ENCODE measurements at regions not wholly inside any gene's neighbourhood (a gene's known extent, or its start where the extent isn't known, plus 50 kb on each side); places are given as distances from the start of the nearest gene placed in this dataset.

- TF ChIP-seq SP1 (IDR thresholded peaks at IDR 0.05; ENCODE audit: low read depth) (no peak), CTCF (IDR thresholded peaks at IDR 0.05 in 2 of 3, conservative IDR thresholded peaks at IDR 0.05 in 1 of 3; ENCODE audit: borderline replicate concordance in 1 of 3, insufficient read depth in 1 of 3, low read depth in 2 of 3, low read length in 2 of 3) (no peak), EZH2 (IDR thresholded peaks at IDR 0.05) (no peak), ELF1 (IDR thresholded peaks at IDR 0.05; ENCODE audit: borderline replicate concordance, low read depth) (no peak), EZH2phosphoT487 (IDR thresholded peaks at IDR 0.05; ENCODE audit: borderline replicate concordance) (no peak), YY1 (IDR thresholded peaks at IDR 0.05; ENCODE audit: extremely low read depth, insufficient replicate concordance, low read depth, low read length) (no peak), EGR1 (IDR thresholded peaks at IDR 0.05; ENCODE audit: low read depth) (no peak), ZBTB33 (IDR thresholded peaks at IDR 0.05; ENCODE audit: extremely low read depth, insufficient replicate concordance, low read length) (no peak), CEBPB (IDR thresholded peaks at IDR 0.05; ENCODE audit: low read depth) (no peak), SIN3A (IDR thresholded peaks at IDR 0.05; ENCODE audit: low read depth) (no peak), REST (IDR thresholded peaks at IDR 0.05; ENCODE audit: low read depth) (no peak), FOSL1 (IDR thresholded peaks at IDR 0.05; ENCODE audit: low read depth) (no peak), TCF7L2 (IDR thresholded peaks at IDR 0.05; ENCODE audit: borderline replicate concordance, extremely low read depth, insufficient read depth, insufficient read length) (no peak), ZFX (IDR thresholded peaks at IDR 0.05) (no peak), POLR2A (IDR thresholded peaks at IDR 0.05; ENCODE audit: borderline replicate concordance, extremely low read depth, insufficient read depth, insufficient read length) (no peak)
- H4K20me1 ChIP-seq (ENCODE audit: insufficient read depth), result no peaks in the 10 kb centered on the region
- intact Hi-C loops (cut with micrococcal nuclease), result no loop called here
- ChIA-PET CTCF (no interaction called here), RAD21 (ENCODE audit: low non-redundant PET in 1 of 2, low total read pairs in 2 of 2, uncharacterized antibody in 2 of 2, unreplicated experiment in 2 of 2) (no interaction called here), POLR2A (no interaction called here)
- no peaks in the 10 kb centered on the region for H3K36me3 ChIP-seq (ENCODE audit: control insufficient read depth in 1 of 2, insufficient read depth in 2 of 2, low read length in 2 of 2)
- no peak overlapping the region for H3K27ac ChIP-seq (ENCODE audit: low read depth, low read length)
- no peak overlapping the region for H3K4me2 ChIP-seq (ENCODE audit: low read length)
- ATAC-seq (peak; percentile 11; the same call in 1 of the 2 replicates), DNase-seq (ENCODE audit: low read depth, low spot score) (no peak)
- BruUV-seq (replicated peaks), result no TSS peak
- H3K9ac ChIP-seq (ENCODE audit: low read length), result no peak overlapping the region
- H2AFZ ChIP-seq (ENCODE audit: low read depth, low read length, poor library complexity, severe bottlenecking), result no peak overlapping the region
- no peaks in the 10 kb centered on the region for H3K79me2 ChIP-seq (ENCODE audit: insufficient read depth, low read length)
- no peaks in the 10 kb centered on the region for H3K4me1 ChIP-seq (ENCODE audit: control insufficient read depth in 1 of 2, insufficient read depth in 2 of 2, low read length in 2 of 2)
- no peak overlapping the region for H3K4me3 ChIP-seq (replicated peaks in 1 of 2; ENCODE audit: low read depth in 1 of 2, low read length in 2 of 2)
- H3K27me3 ChIP-seq (ENCODE audit: insufficient read depth, low read length), result no peaks in the 10 kb centered on the region
- no peaks in the 10 kb centered on the region for H3K9me2 ChIP-seq (ENCODE audit: insufficient read depth)
- no peaks in the 10 kb centered on the region for H3K9me3 ChIP-seq (ENCODE audit: control insufficient read depth in 1 of 2, insufficient read depth in 1 of 2, low read depth in 1 of 2, low read length in 2 of 2)
Observed at GRCh38 chr2:575030-575726, 102.0 kb downstream of the TMEM18 start.

All from HCT116 (cell line).